HUES6 (cell line): ENCODE measurements at regions not wholly inside any gene's neighbourhood (a gene's known extent, or its start where the extent isn't known, plus 50 kb on each side); places are given as distances from the start of the nearest gene placed in this dataset.

Source experiments
- H3K27ac ChIP-seq: 2 replicates; pipeline ENCODE4 v1.7.0; 2013; ENCODE audit warnings: low read depth, mild to moderate bottlenecking, low read length, inconsistent platforms
- H3K27me3 ChIP-seq: 2 replicates; pipeline ENCODE4 v1.6.1; 2013; ENCODE audit warnings: low read length; ENCODE audit not compliant: control insufficient read depth, insufficient read depth
- H3K36me3 ChIP-seq: 2 replicates; pipeline ENCODE4 v1.6.1; 2013; ENCODE audit warnings: low read length; ENCODE audit not compliant: control insufficient read depth, insufficient read depth
- H3K4me1 ChIP-seq: 2 replicates; pipeline ENCODE4 v1.6.1; 2013; ENCODE audit warnings: low read length; ENCODE audit not compliant: control insufficient read depth, insufficient read depth
- H3K4me3 ChIP-seq: 2 replicates; pipeline ENCODE4 v1.5.1; 2013; ENCODE audit warnings: low read depth, low read length
- H3K9ac ChIP-seq: one replicate; pipeline ENCODE4 v1.6.1; 2013; ENCODE audit warnings: mild to moderate bottlenecking, low read length
- H3K9me3 ChIP-seq: 2 replicates; pipeline ENCODE4 v1.6.1; 2013; ENCODE audit warnings: low read depth, low read length; ENCODE audit not compliant: control insufficient read depth, insufficient read depth

- H3K27me3 ChIP-seq = no peaks in the 10 kb centered on the region; the same call in 1 of the 2 replicates
- no peaks in the 10 kb centered on the region for H3K36me3 ChIP-seq
- H3K4me3 ChIP-seq = no peak overlapping the region
- H3K27ac ChIP-seq = no peak overlapping the region
- peaks cover 4% of the 10 kb centered on the region for H3K4me1 ChIP-seq
- no peaks in the 10 kb centered on the region for H3K9me3 ChIP-seq
- no peak overlapping the region for H3K9ac ChIP-seq
These were observed 87.1 kb upstream of the KCNA1 start for GRCh38 chr12:4822572-4822971.

- Histone ChIP-seq H3K27me3 (no peaks in the 10 kb centered on the region), H3K36me3 (no peaks in the 10 kb centered on the region), H3K27ac (no peak overlapping the region), H3K9ac (no peak overlapping the region), H3K4me1 (no peaks in the 10 kb centered on the region; the same call in 1 of the 2 replicates), H3K4me3 (no peak overlapping the region), H3K9me3 (no peaks in the 10 kb centered on the region)
These were observed 85.3 kb upstream of the KCNA1 start for GRCh38 chr12:4824380-4824779.

- Histone ChIP-seq H3K27me3 (no peaks in the 10 kb centered on the region), H3K36me3 (no peaks in the 10 kb centered on the region), H3K27ac (no peak overlapping the region), H3K9ac (no peak overlapping the region), H3K4me1 (peaks cover under 1% of the 10 kb centered on the region; the same call in 1 of the 2 replicates), H3K9me3 (no peaks in the 10 kb centered on the region), H3K4me3 (no peak overlapping the region)
These were observed 84.5 kb upstream of the KCNA1 start for GRCh38 chr12:4825011-4825858.

- H3K4me3 ChIP-seq = no peak overlapping the region
- H3K27ac ChIP-seq = no peak overlapping the region
- no peaks in the 10 kb centered on the region for H3K36me3 ChIP-seq
- H3K9ac ChIP-seq = no peak overlapping the region
- H3K9me3 ChIP-seq = no peaks in the 10 kb centered on the region
- no peaks in the 10 kb centered on the region for H3K27me3 ChIP-seq
- H3K4me1 ChIP-seq = peaks cover 6% of the 10 kb centered on the region; the same call in 1 of the 2 replicates
These were observed 82.8 kb upstream of the KCNA1 start for GRCh38 chr12:4826909-4827308.

- no peak overlapping the region for H3K27ac ChIP-seq
- H3K27me3 ChIP-seq = no peaks in the 10 kb centered on the region
These were observed 81.5 kb upstream of the KCNA1 start for GRCh38 chr12:4828176-4828575.

GRCh38 chr12:4829161-4829792 is 80.4 kb upstream of the KCNA1 start:
- Histone ChIP-seq H3K4me3 (no peak overlapping the region), H3K27ac (no peak overlapping the region), H3K4me1 (peaks cover 6% of the 10 kb centered on the region; the same call in 1 of the 2 replicates), H3K9me3 (peaks cover 10% of the 10 kb centered on the region; the same call in 1 of the 2 replicates), H3K9ac (no peak overlapping the region), H3K27me3 (no peaks in the 10 kb centered on the region), H3K36me3 (0 out of 2 replicates have a peak, but pooled peaks cover 3% of the 10 kb centered on the region)

More at GRCh38 chr12:4828176-4828575, 81.5 kb upstream of the KCNA1 start:
- Histone ChIP-seq H3K4me3 (no peak overlapping the region), H3K4me1 (peaks cover 6% of the 10 kb centered on the region; the same call in 1 of the 2 replicates), H3K9me3 (peaks cover 6% of the 10 kb centered on the region; the same call in 1 of the 2 replicates), H3K9ac (no peak overlapping the region), H3K36me3 (0 out of 2 replicates have a peak, but pooled peaks cover 1% of the 10 kb centered on the region)

GRCh38 chr12:4829793-4830162 is 79.9 kb upstream of the KCNA1 start:
- Histone ChIP-seq H3K27me3 (no peaks in the 10 kb centered on the region), H3K36me3 (0 out of 2 replicates have a peak, but pooled peaks cover 3% of the 10 kb centered on the region), H3K9ac (no peak overlapping the region), H3K4me1 (peaks cover 6% of the 10 kb centered on the region; the same call in 1 of the 2 replicates), H3K4me3 (no peak overlapping the region), H3K9me3 (peaks cover 10% of the 10 kb centered on the region; the same call in 1 of the 2 replicates), H3K27ac (no peak overlapping the region)

GRCh38 chr12:4830556-4831210 is 79.0 kb upstream of the KCNA1 start:
- Histone ChIP-seq H3K9me3 (peaks cover 10% of the 10 kb centered on the region; the same call in 1 of the 2 replicates), H3K9ac (no peak overlapping the region), H3K36me3 (0 out of 2 replicates have a peak, but pooled peaks cover 3% of the 10 kb centered on the region), H3K27me3 (no peaks in the 10 kb centered on the region), H3K4me3 (no peak overlapping the region), H3K27ac (no peak overlapping the region), H3K4me1 (peaks cover 6% of the 10 kb centered on the region; the same call in 1 of the 2 replicates)

GRCh38 chr12:4833053-4833452 is 76.7 kb upstream of the KCNA1 start:
- Histone ChIP-seq H3K27ac (no peak overlapping the region), H3K9me3 (peaks cover 10% of the 10 kb centered on the region; the same call in 1 of the 2 replicates), H3K4me3 (no peak overlapping the region), H3K4me1 (peaks cover 6% of the 10 kb centered on the region; the same call in 1 of the 2 replicates), H3K36me3 (0 out of 2 replicates have a peak, but pooled peaks cover 3% of the 10 kb centered on the region), H3K9ac (no peak overlapping the region), H3K27me3 (no peaks in the 10 kb centered on the region)

- no peak overlapping the region for H3K27ac ChIP-seq
- no peak overlapping the region for H3K9ac ChIP-seq
- no peak overlapping the region for H3K4me3 ChIP-seq
- no peaks in the 10 kb centered on the region for H3K27me3 ChIP-seq
- 0 out of 2 replicates have a peak, but pooled peaks cover 3% of the 10 kb centered on the region for H3K36me3 ChIP-seq
- peaks cover 6% of the 10 kb centered on the region; the same call in 1 of the 2 replicates for H3K4me1 ChIP-seq
- peaks cover 10% of the 10 kb centered on the region; the same call in 1 of the 2 replicates for H3K9me3 ChIP-seq
These were observed 76.2 kb upstream of the KCNA1 start for GRCh38 chr12:4833524-4833923.
